T-cell (primary cell): ENCODE measurements at regions not wholly inside any gene's neighbourhood (a gene's known extent, or its start where the extent isn't known, plus 50 kb on each side); places are given as distances from the start of the nearest gene placed in this dataset.
"Not testable (repeated sequence)": the region's sequence is repeated elsewhere in the genome, so short reads cannot be mapped to it uniquely, and the experiment has no call there.

Experiments used
- ATAC-seq, 4 experiments: fragments of 200-7000 bp in 3 of 4; fragments of 150-1000 bp in 1 of 4; cut with Tn5 transposase; replicated peaks in 1 of 4; 1 replicate in 3 of 4; 2 replicates in 1 of 4; pipeline ENCODE4 v1.10.0; 2021; ENCODE audit warnings: moderate library complexity in 3 of 4, mild to moderate bottlenecking in 2 of 4, moderate number of reproducible peaks in 1 of 4
- CTCF ChIA-PET, 2 donors: fragments of 300-600 bp; sonication (Branson Sonifier 250); formaldehyde crosslinking; loops; one replicate each; lab custom pipeline; 2022; ENCODE audit warnings: antibody characterized with exemption in 2 of 2; lab: Charles Lee
- POLR2A ChIA-PET, 2 donors: fragments of 300-600 bp; sonication (Branson Sonifier 250); formaldehyde crosslinking; loops; one replicate each; lab custom pipeline; 2022; ENCODE audit warnings: antibody characterized with exemption in 2 of 2; lab: Charles Lee
- DNase-seq, 35 experiments: peaks; one replicate each; pipeline versions ENCODE4 v3.0.0 to v3.0.0-alpha.2; 2013 to 2023
- H3K27ac ChIP-seq: one replicate; pipeline ENCODE4 v1.5.1; 2013; ENCODE audit warnings: low read length
- H3K27me3 ChIP-seq, 2 experiments: replicated peaks in 1 of 2; 1 replicate in 1 of 2; 2 replicates in 1 of 2; pipeline versions ENCODE4 v1.6.1 to v1.7.0; 2013; ENCODE audit warnings: low read length in 1 of 2, mixed read lengths in 1 of 2; ENCODE audit not compliant: control insufficient read depth in 2 of 2, insufficient read depth in 2 of 2; ENCODE audit errors: extremely low read depth in 1 of 2
- H3K36me3 ChIP-seq, 2 donors: 1 replicate in 1 of 2; 2 replicates in 1 of 2; pipeline versions ENCODE4 v1.6.1 to v1.7.0; 2013; ENCODE audit warnings: low read length in 1 of 2; ENCODE audit not compliant: control insufficient read depth in 2 of 2, insufficient read depth in 1 of 2; ENCODE audit errors: extremely low read depth in 1 of 2
- H3K4me1 ChIP-seq, 2 experiments: 1 replicate in 1 of 2; 2 replicates in 1 of 2; pipeline versions ENCODE4 v1.6.1 to v1.7.0; 2013; ENCODE audit warnings: low read length in 2 of 2, mixed read lengths in 1 of 2; ENCODE audit not compliant: insufficient read depth in 2 of 2, control insufficient read depth in 1 of 2; ENCODE audit errors: extremely low read depth in 1 of 2
- H3K4me3 ChIP-seq, 2 donors: 1 replicate in 1 of 2; 2 replicates in 1 of 2; pipeline versions ENCODE4 v1.5.1 to v1.7.0; 2013; ENCODE audit warnings: mild to moderate bottlenecking in 2 of 2, low read length in 1 of 2, moderate library complexity in 1 of 2; ENCODE audit not compliant: control insufficient read depth in 1 of 2; ENCODE audit errors: extremely low read depth in 1 of 2
- H3K9me3 ChIP-seq: 2 replicates; pipeline ENCODE4 v1.7.0; 2013
- H3K27ac Mint-ChIP-seq, 2 donors: one replicate each; pipeline ENCODE4 v1.8.0; 2020 to 2021; ENCODE audit warnings: mild to moderate bottlenecking in 2 of 2, mixed read lengths in 2 of 2
- H3K27me3 Mint-ChIP-seq, 2 donors: one replicate each; pipeline ENCODE4 v1.8.0; 2021 to 2022; ENCODE audit warnings: mixed read lengths in 2 of 2
- H3K36me3 Mint-ChIP-seq: one replicate; pipeline ENCODE4 v1.8.0; 2021; ENCODE audit warnings: mixed read lengths
- H3K4me1 Mint-ChIP-seq, 3 donors: one replicate each; pipeline ENCODE4 v1.8.0; 2020 to 2022; ENCODE audit warnings: mixed read lengths in 3 of 3, mild to moderate bottlenecking in 1 of 3
- H3K4me3 Mint-ChIP-seq, 3 donors: one replicate each; pipeline ENCODE4 v1.8.0; 2020 to 2022; ENCODE audit warnings: mild to moderate bottlenecking in 3 of 3, mixed read lengths in 3 of 3, moderate library complexity in 3 of 3
- H3K9me3 Mint-ChIP-seq, 3 donors: one replicate each; pipeline ENCODE4 v1.8.0; 2020 to 2022; ENCODE audit warnings: mixed read lengths in 3 of 3
- WGBS: methylation state at CpG from one replicate; pipeline ENCODE4 v1.1.5; 2013; ENCODE audit warnings: missing lambda C conversion rate; ENCODE audit not compliant: insufficient coverage; 5-methylcytosine and 5-hydroxymethylcytosine counted together

DNA sequence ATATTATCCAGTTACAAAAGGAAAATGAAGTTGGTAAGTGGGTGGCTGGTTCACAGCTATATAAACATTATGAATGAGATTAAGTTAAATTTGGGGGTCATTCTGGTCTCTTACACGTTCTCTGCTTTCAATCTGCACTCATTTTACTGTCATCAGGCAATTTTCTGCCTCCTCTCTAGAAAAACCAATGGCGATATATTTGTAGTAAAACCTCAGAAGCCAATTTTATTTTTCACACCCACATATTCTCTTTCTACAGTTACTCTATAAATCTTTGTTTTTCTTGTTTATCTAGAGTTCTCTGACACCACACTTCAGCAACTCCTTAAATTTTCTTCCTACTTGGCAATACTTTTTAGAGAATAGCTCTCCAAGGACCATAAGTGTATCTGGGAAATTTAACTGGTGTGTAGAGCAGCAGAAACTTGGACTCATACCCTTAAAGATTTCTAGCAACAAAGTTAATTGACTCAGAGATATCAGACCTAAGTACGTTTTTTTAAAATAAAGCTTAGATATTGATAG, 926.9 kb downstream of the TMTC2 start:
- WGBS, result no CpG with 5 or more reads among the region's 3 CpGs
- CTCF ChIA-PET, result no interaction called here

DNA sequence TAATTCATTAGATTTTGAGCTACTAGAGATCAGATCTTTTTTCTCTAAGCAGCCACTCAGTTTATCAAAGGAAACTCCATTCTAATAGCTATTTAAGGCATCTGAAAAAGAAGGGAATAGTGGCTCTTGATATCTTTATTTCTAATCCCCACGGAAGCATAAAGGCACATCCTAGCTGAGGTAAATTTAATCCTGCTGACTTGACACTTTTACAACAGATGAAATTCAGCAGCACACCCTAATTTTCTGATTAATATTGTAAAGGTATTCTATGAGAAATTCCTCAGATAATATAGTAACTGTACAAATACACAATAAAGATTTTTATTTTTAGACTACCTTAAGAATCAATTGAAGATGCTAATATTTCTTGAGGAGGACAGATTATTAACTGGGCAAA, 916.4 kb downstream of the TMTC2 start:
- H3K4me3 Mint-ChIP-seq, result no peak overlapping the region
- no peaks in the 10 kb centered on the region for H3K36me3 Mint-ChIP-seq
- DNase-seq (no peak), ATAC-seq (no peak)
- Histone ChIP-seq H3K4me3 (no peak overlapping the region), H3K27ac (no peak overlapping the region), H3K36me3 (no peaks in the 10 kb centered on the region), H3K27me3 (no peaks in the 10 kb centered on the region), H3K4me1 (no peaks in the 10 kb centered on the region), H3K9me3 (no peaks in the 10 kb centered on the region)
- WGBS, result no CpG with 5 or more reads among the region's 1 CpG
- H3K9me3 Mint-ChIP-seq, result peaks cover 25 to 31% (median 28%) of the 10 kb centered on the region in 3 donors
- no peaks in the 10 kb centered on the region for H3K4me1 Mint-ChIP-seq
- H3K27me3 Mint-ChIP-seq, result no peaks in the 10 kb centered on the region
- POLR2A ChIA-PET, result no interaction called here
- H3K27ac Mint-ChIP-seq, result no peak overlapping the region
- CTCF ChIA-PET, result no interaction called here

More for the DNA sequence above, 926.9 kb downstream of the TMTC2 start:
- no peaks in the 10 kb centered on the region for H3K27me3 Mint-ChIP-seq
- no peak for ATAC-seq
- no peak overlapping the region for H3K4me3 Mint-ChIP-seq
- H3K27ac ChIP-seq, result no peak overlapping the region
- no peaks in the 10 kb centered on the region for H3K36me3 Mint-ChIP-seq
- no peaks in the 10 kb centered on the region for H3K27me3 ChIP-seq
- POLR2A ChIA-PET, result no interaction called here
- H3K9me3 ChIP-seq, result no peaks in the 10 kb centered on the region
- H3K4me3 ChIP-seq, result no peak overlapping the region
- no peak for DNase-seq
- peaks cover 7 to 28% (median 11%) of the 10 kb centered on the region in 3 donors for H3K9me3 Mint-ChIP-seq
- no peaks in the 10 kb centered on the region for H3K4me1 Mint-ChIP-seq
- no peaks in the 10 kb centered on the region for H3K4me1 ChIP-seq
- no peaks in the 10 kb centered on the region for H3K36me3 ChIP-seq
- no peak overlapping the region for H3K27ac Mint-ChIP-seq

DNA sequence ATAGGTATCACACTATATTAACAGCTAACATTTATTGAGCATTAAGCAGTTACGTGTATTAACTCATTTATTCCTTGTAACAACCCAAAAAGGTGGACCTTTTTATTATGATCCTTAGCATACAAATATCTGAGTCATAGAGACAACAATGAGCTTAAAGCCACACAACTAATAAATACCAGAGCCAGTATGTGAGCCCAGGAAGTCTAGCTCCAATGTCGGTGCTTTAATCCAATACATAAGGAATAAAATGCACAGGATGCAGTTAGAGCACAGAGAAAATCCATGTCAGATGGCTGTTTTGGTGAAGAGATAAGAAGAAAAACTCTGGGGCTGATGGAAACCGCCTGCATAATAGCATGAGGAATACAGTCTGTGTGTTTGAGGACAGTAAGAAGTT, 888.6 kb downstream of the TMTC2 start:
- Mint-ChIP-seq H3K27ac (no peak overlapping the region), H3K36me3 (no peaks in the 10 kb centered on the region), H3K27me3 (no peaks in the 10 kb centered on the region), H3K4me3 (no peak overlapping the region), H3K9me3 (peaks cover under 1 to 11% (median 1%) of the 10 kb centered on the region in 3 donors), H3K4me1 (no peaks in the 10 kb centered on the region)
- Histone ChIP-seq H3K4me3 (no peak overlapping the region), H3K9me3 (peaks cover 2% of the 10 kb centered on the region), H3K36me3 (no peaks in the 10 kb centered on the region), H3K4me1 (no peaks in the 10 kb centered on the region), H3K27me3 (no peaks in the 10 kb centered on the region), H3K27ac (no peak overlapping the region)
- ChIA-PET CTCF (no interaction called here), POLR2A (no interaction called here)
- 69% methylated on average over 1 of the region's 3 CpGs for WGBS
- DNase-seq (no peak), ATAC-seq (no peak)

GRCh38 chr12:83574142-83574541, 887.4 kb downstream of the TMTC2 start:
- WGBS, result no CpG with 5 or more reads among the region's 2 CpGs
- ChIA-PET CTCF (no interaction called here), POLR2A (no interaction called here)
- H3K4me3 Mint-ChIP-seq, result no peak overlapping the region
- no peak overlapping the region for H3K27ac Mint-ChIP-seq
- Histone ChIP-seq H3K9me3 (peaks cover 2% of the 10 kb centered on the region), H3K27ac (no peak overlapping the region), H3K4me1 (no peaks in the 10 kb centered on the region), H3K4me3 (no peak overlapping the region), H3K27me3 (no peaks in the 10 kb centered on the region), H3K36me3 (no peaks in the 10 kb centered on the region)
- no peaks in the 10 kb centered on the region for H3K36me3 Mint-ChIP-seq
- peaks cover 4 to 15% (median 6%) of the 10 kb centered on the region in 3 donors for H3K9me3 Mint-ChIP-seq
- DNase-seq (no peak), ATAC-seq (no peak)
- H3K27me3 Mint-ChIP-seq, result no peaks in the 10 kb centered on the region
- H3K4me1 Mint-ChIP-seq, result no peaks in the 10 kb centered on the region

- Mint-ChIP-seq H3K4me3 (no peak overlapping the region), H3K4me1 (no peaks in the 10 kb centered on the region), H3K9me3 (peaks cover 8 to 18% (median 11%) of the 10 kb centered on the region in 3 donors), H3K27ac (no peak overlapping the region), H3K27me3 (no peaks in the 10 kb centered on the region), H3K36me3 (no peaks in the 10 kb centered on the region)
- H3K36me3 ChIP-seq, result no peaks in the 10 kb centered on the region
- peaks cover 2% of the 10 kb centered on the region for H3K9me3 ChIP-seq
- no peak overlapping the region for H3K27ac ChIP-seq
- H3K4me3 ChIP-seq, result no peak overlapping the region
- no peaks in the 10 kb centered on the region for H3K27me3 ChIP-seq
- 10% methylated on average over 1 of the region's 4 CpGs for WGBS
- no peaks in the 10 kb centered on the region for H3K4me1 ChIP-seq
- DNase-seq (no peak), ATAC-seq (no peak)
- POLR2A ChIA-PET, result no interaction called here
- CTCF ChIA-PET, result no interaction called here
Observed at GRCh38 chr12:83573671-83574070, 887.0 kb downstream of the TMTC2 start.

DNA sequence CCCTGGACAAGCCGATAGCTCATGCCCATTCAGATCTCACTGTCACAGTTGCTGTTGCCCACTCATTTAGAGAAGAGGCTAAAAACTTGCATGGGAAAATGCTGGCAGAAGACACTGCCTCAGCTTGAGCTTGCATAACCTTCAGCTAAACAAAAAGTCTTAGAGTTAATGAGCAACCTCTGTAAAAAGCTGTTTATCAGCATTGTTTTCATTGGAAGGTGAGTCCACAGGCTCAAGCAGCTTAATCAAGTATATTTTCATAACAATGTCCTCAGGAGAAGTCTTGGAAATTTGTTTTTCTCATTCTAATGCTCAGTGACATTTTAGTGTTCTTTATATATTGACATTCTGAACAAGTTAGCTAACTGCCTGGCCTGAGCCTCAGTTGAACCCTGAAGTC, 872.9 kb downstream of the TMTC2 start:
- no peak overlapping the region for H3K4me3 ChIP-seq
- H3K9me3 ChIP-seq, result no peaks in the 10 kb centered on the region
- H3K4me1 ChIP-seq, result no peaks in the 10 kb centered on the region
- peaks cover 4 to 10% (median 6%) of the 10 kb centered on the region in 3 donors for H3K9me3 Mint-ChIP-seq
- H3K27ac ChIP-seq, result no peak overlapping the region
- no peak overlapping the region for H3K27ac Mint-ChIP-seq
- DNase-seq (no peak), ATAC-seq (no peak)
- POLR2A ChIA-PET, result no interaction called here
- no peaks in the 10 kb centered on the region for H3K27me3 Mint-ChIP-seq
- no peaks in the 10 kb centered on the region for H3K27me3 ChIP-seq
- H3K4me3 Mint-ChIP-seq, result no peak overlapping the region
- no peaks in the 10 kb centered on the region for H3K36me3 Mint-ChIP-seq
- no peaks in the 10 kb centered on the region for H3K4me1 Mint-ChIP-seq
- WGBS, result 80% methylated on average over 1 of the region's 1 CpG
- no peaks in the 10 kb centered on the region for H3K36me3 ChIP-seq
- CTCF ChIA-PET, result no interaction called here

GRCh38 chr12:83556040-83556439, 869.3 kb downstream of the TMTC2 start:
- peaks cover 10 to 14% (median 14%) of the 10 kb centered on the region in 3 donors for H3K9me3 Mint-ChIP-seq
- CTCF ChIA-PET, ATAC-seq, H3K4me3 ChIP-seq, POLR2A ChIA-PET, H3K36me3 Mint-ChIP-seq, H3K4me3 Mint-ChIP-seq, H3K36me3 ChIP-seq, H3K27ac ChIP-seq, H3K27me3 ChIP-seq, DNase-seq, H3K4me1 Mint-ChIP-seq, H3K9me3 ChIP-seq, H3K27me3 Mint-ChIP-seq, H3K27ac Mint-ChIP-seq, H3K4me1 ChIP-seq: not testable (repeated sequence)
- 75% methylated on average over 7 of the region's 7 CpGs for WGBS
